HepG2 (cell line): ENCODE measurements at regions not wholly inside any gene's neighbourhood (a gene's known extent, or its start where the extent isn't known, plus 50 kb on each side); places are given as distances from the start of the nearest gene placed in this dataset.

ENCODE experiments used
- MIER2 ChIP-seq: IDR thresholded peaks from 2 replicates; pipeline ENCODE4 v1.6.1; 2016; ENCODE audit warnings: missing biosample characterization, missing genetic modification reagents
- NFYB ChIP-seq: sonication (generic); formaldehyde crosslinking; IDR thresholded peaks from 2 replicates; pipeline ENCODE4 v1.4.0; 2020; ENCODE audit warnings: missing genetic modification reagents
- NR2F2 ChIP-seq: IDR thresholded peaks from 2 replicates; pipeline ENCODE4 v1.6.1; 2012; ENCODE audit warnings: low read depth, inconsistent platforms, borderline replicate concordance
- ZBTB42 ChIP-seq: sonication (generic); formaldehyde crosslinking; IDR thresholded peaks from 2 replicates; pipeline ENCODE4 v1.5.0; 2020; ENCODE audit warnings: mild to moderate bottlenecking, missing genetic modification reagents

- no peak for TF ChIP-seq NR2F2
- TF ChIP-seq MIER2 (CRISPR knock-in tag), result no peak
- no peak for TF ChIP-seq ZBTB42
- TF ChIP-seq NFYB (CRISPR knock-in tag), result no peak
Observed at GRCh38 chr14:100409651-100410050, 86.5 kb downstream of the SLC25A47 start.
